ENCODE measurements at regions not wholly inside any gene's neighbourhood (a gene's known extent, or its start where the extent isn't known, plus 50 kb on each side); places are given as distances from the start of the nearest gene placed in this dataset.

DNA sequence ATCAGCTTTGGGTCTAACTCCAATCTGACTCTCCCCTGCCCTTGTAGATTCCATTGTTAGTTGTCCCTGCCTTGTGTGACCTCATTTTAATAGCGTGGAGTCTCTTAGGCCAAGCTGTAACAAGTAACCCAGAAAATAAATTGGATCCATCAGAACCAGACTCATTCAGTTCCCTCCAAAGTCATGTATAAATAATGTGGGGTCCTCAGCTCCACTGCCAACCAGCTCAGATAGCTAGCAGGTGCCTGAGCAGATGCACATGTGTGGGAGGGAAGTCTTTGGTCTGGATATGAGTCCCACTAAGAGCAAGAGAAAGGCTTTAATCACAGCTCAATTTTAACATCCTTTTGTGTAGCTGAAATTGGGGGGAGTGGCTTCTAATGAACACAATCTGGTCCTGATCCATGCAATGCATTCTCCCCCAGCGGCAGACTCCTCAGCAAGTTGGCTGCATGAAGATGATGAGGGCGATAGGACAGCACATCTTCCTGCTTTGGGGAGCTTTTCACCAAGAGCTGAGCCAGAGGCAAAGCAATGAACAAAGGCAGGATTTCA lies 151.6 kb downstream of the ABCC12 start:
- dilution Hi-C loops (cut with MboI; ENCODE audit: extremely low pct_ligation_motif_present, low sequenced_read_pairs) = no loop called here
- H4K20me1 ChIP-seq (ENCODE audit: control insufficient read depth, extremely low read depth, insufficient read depth, low read length) = no peaks in the 10 kb centered on the region
- TF ChIP-seq, protein P1, sequence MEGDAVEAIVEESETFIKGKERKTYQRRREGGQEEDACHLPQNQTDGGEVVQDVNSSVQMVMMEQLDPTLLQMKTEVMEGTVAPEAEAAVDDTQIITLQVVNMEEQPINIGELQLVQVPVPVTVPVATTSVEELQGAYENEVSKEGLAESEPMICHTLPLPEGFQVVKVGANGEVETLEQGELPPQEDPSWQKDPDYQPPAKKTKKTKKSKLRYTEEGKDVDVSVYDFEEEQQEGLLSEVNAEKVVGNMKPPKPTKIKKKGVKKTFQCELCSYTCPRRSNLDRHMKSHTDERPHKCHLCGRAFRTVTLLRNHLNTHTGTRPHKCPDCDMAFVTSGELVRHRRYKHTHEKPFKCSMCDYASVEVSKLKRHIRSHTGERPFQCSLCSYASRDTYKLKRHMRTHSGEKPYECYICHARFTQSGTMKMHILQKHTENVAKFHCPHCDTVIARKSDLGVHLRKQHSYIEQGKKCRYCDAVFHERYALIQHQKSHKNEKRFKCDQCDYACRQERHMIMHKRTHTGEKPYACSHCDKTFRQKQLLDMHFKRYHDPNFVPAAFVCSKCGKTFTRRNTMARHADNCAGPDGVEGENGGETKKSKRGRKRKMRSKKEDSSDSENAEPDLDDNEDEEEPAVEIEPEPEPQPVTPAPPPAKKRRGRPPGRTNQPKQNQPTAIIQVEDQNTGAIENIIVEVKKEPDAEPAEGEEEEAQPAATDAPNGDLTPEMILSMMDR (optimal IDR thresholded peaks at IDR 0.05 in 1 of 3, IDR thresholded peaks at IDR 0.05 in 1 of 3, conservative IDR thresholded peaks at IDR 0.05 in 1 of 3; ENCODE audit: extremely low read depth in 1 of 3, insufficient read depth in 2 of 3, low read length in 3 of 3) = no peak
- TF ChIP-seq EZH2 (IDR thresholded peaks at IDR 0.05; ENCODE audit: low read length) = no peak
- H3K9ac ChIP-seq (ENCODE audit: control insufficient read depth, extremely low read depth, insufficient read depth, low read length) = no peak overlapping the region
- no peak overlapping the region for H3K27ac ChIP-seq (ENCODE audit: control insufficient read depth, insufficient read depth, low read length)
- no peak overlapping the region for H2AFZ ChIP-seq (ENCODE audit: control insufficient read depth, low read length)
- FAIRE-seq = no peak
- H3K36me3 ChIP-seq (ENCODE audit: control insufficient read depth in 2 of 2, extremely low read depth in 1 of 2, insufficient read depth in 2 of 2, low read length in 2 of 2) = no peaks in the 10 kb centered on the region
- H3K4me2 ChIP-seq (ENCODE audit: control insufficient read depth, extremely low read depth, insufficient read depth, low read depth, low read length) = peak overlapping the region; percentile 34
- no peaks in the 10 kb centered on the region for H3K9me3 ChIP-seq (ENCODE audit: control insufficient read depth, low read depth, low read length)
- H3K27me3 ChIP-seq (ENCODE audit: control insufficient read depth, extremely low read depth, insufficient read depth, low read length) = no peaks in the 10 kb centered on the region
- H3K4me1 ChIP-seq (ENCODE audit: control insufficient read depth, extremely low read depth, insufficient read depth, low read length) = peaks cover 13% of the 10 kb centered on the region
- no peak overlapping the region for H3K4me3 ChIP-seq (ENCODE audit: control insufficient read depth in 2 of 3, extremely low read depth in 1 of 3, insufficient read depth in 2 of 3, low read depth in 1 of 3, low read length in 3 of 3)
- no peaks in the 10 kb centered on the region for H3K9me1 ChIP-seq (ENCODE audit: control insufficient read depth, extremely low read depth, insufficient read depth, low read length)
- no peak for DNase-seq (ENCODE audit: low read depth, low spot score)
- no peaks in the 10 kb centered on the region for H3K79me2 ChIP-seq (ENCODE audit: control insufficient read depth, insufficient read depth, low read length)

DNA sequence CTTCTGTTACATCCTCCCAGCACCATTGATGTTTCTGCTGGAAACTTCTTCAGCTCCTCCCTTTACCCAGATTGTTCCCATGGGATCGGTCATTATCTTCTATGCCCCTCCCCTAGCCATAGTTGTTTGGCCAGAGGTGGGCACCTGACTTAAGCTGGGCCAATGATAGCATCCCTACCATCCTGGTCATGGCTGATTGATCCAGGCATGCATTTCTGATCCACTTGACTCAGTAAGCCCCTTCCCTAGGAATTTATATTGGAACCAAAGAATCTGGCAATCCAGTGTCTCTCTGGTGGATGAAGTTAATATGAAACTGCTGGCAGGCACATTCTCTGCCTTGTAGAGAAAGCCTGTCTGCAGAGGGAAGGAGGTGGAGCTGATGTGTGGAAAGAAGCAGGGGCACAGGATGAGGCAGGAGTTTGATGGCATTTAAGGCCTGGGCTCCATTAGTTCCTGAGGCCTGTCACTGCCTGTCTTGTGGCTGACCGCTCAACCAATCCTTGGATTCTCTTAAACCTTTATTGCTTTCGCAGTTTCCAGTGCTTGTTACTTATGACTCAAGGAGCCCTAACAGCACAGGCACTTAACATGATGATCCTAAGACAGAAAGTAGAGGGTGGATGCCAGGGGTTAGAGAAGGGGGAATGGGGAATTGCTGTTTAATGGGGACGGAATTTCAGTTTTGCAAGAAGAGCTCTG lies 152.4 kb downstream of the ABCC12 start:
- no peak overlapping the region for H3K9ac ChIP-seq (ENCODE audit: control insufficient read depth, extremely low read depth, insufficient read depth, low read length)
- H3K79me2 ChIP-seq (ENCODE audit: control insufficient read depth, insufficient read depth, low read length) = no peaks in the 10 kb centered on the region
- FAIRE-seq (peak; percentile 93), DNase-seq (ENCODE audit: low read depth, low spot score) (peak; percentile 92)
- H2AFZ ChIP-seq (ENCODE audit: control insufficient read depth, low read length) = peak overlapping the region; percentile 41
- dilution Hi-C loops (cut with MboI; ENCODE audit: extremely low pct_ligation_motif_present, low sequenced_read_pairs) = no loop called here
- peak overlapping the region; percentile 34 for H3K4me2 ChIP-seq (ENCODE audit: control insufficient read depth, extremely low read depth, insufficient read depth, low read depth, low read length)
- no peaks in the 10 kb centered on the region for H3K36me3 ChIP-seq (ENCODE audit: control insufficient read depth in 2 of 2, extremely low read depth in 1 of 2, insufficient read depth in 2 of 2, low read length in 2 of 2)
- no peak overlapping the region for H3K27ac ChIP-seq (ENCODE audit: control insufficient read depth, insufficient read depth, low read length)
- no peaks in the 10 kb centered on the region for H3K9me1 ChIP-seq (ENCODE audit: control insufficient read depth, extremely low read depth, insufficient read depth, low read length)
- no peaks in the 10 kb centered on the region for H4K20me1 ChIP-seq (ENCODE audit: control insufficient read depth, extremely low read depth, insufficient read depth, low read length)
- peaks cover 13% of the 10 kb centered on the region for H3K4me1 ChIP-seq (ENCODE audit: control insufficient read depth, extremely low read depth, insufficient read depth, low read length)
- H3K9me3 ChIP-seq (ENCODE audit: control insufficient read depth, low read depth, low read length) = no peaks in the 10 kb centered on the region
- TF ChIP-seq, protein P1 (optimal IDR thresholded peaks at IDR 0.05 in 1 of 3, IDR thresholded peaks at IDR 0.05 in 1 of 3, conservative IDR thresholded peaks at IDR 0.05 in 1 of 3; ENCODE audit: extremely low read depth in 1 of 3, insufficient read depth in 2 of 3, low read length in 3 of 3) = no peak
- TF ChIP-seq EZH2 (IDR thresholded peaks at IDR 0.05; ENCODE audit: low read length) = no peak
- peak overlapping the region in 1 of 3 experiments; percentile 3 for H3K4me3 ChIP-seq (ENCODE audit: control insufficient read depth in 2 of 3, extremely low read depth in 1 of 3, insufficient read depth in 2 of 3, low read depth in 1 of 3, low read length in 3 of 3)
- H3K27me3 ChIP-seq (ENCODE audit: control insufficient read depth, extremely low read depth, insufficient read depth, low read length) = no peaks in the 10 kb centered on the region
